Activated CD4-positive, alpha-beta T cell treated with anti-CD3 and anti-CD28 coated beads, Interleukin-2, amount 50 U/mL, for 16 hours (primary cell): ENCODE measurements at regions not wholly inside any gene's neighbourhood (a gene's known extent, or its start where the extent isn't known, plus 50 kb on each side); places are given as distances from the start of the nearest gene placed in this dataset.

Source experiments
- DNase-seq: peaks from one replicate; pipeline ENCODE4 v3.0.0-alpha.2; 2020

DNA sequence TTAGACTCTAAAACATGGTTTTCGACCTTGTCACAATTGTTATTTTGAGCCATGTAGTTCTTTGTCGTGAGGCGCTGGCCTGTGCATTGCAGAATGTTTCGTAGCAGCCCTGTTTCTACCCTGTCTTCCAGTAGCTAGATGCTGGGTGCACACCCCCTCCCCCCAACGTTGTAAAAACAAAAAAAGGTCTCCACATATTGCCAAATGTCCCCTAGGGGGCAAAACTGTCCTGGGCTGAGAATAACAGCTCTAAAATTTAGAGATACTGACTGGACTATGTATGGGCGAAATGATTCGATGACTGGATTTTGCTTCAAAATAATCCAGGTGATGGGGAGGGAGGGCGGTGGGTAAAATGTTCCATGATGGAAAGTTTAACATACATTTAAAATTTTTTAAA lies 126.1 kb upstream of the FUT8 start:
- DNase-seq, result peak; percentile 72

GRCh38 chr14:65287264-65288131 lies 125.0 kb upstream of the FUT8 start:
- DNase-seq, result peak; percentile 86

- DNase-seq, result peak; percentile 87
Measured at GRCh38 chr14:65290830-65291229, 121.7 kb upstream of the FUT8 start.

- no peak for DNase-seq
Measured at GRCh38 chr14:65291531-65291930, 121.0 kb upstream of the FUT8 start.

DNA sequence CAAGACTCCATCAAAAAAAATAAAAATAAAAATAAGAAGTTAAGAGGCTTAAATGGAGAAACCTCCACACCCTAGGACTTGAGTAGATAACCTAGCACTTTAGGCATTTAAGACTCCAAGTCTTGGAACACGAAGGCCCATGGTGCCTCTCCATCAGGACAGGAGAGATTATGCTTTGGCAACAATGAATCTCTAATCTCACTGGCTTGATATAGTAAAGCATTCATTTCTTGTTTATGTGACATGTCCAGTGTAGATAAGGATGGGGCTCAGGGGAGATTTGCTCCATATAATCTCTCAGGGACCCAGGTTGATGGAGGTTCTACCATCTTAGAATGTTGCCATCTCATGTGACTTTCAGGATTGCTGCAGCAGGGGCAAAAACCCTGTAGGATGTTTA lies 117.7 kb upstream of the FUT8 start:
- no peak for DNase-seq

DNA sequence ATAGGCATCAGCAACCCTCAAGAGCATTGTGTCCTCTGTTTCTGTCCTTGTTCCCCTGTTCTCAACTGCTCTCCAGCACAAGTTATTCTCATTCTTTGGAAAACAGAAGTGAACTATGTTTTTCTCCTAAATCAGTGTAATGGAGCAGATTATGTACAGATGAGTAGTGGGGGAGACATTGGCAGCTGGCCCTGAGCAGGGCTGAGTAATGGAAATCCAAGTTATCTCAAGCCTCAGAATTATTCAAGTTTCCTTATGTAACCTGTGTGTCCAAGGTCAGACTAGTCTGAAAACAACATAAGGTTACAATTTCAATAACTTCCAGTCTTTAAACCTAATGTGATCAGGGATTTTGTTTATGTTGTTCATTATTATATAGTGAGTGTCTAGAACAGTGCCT lies 116.1 kb upstream of the FUT8 start:
- DNase-seq, result no peak

- no peak for DNase-seq
Measured at GRCh38 chr14:65296876-65297275, 115.7 kb upstream of the FUT8 start.

- no peak for DNase-seq
Measured at GRCh38 chr14:65297744-65298143, 114.8 kb upstream of the FUT8 start.

- no peak for DNase-seq
Measured at GRCh38 chr14:65299826-65300225, 112.7 kb upstream of the FUT8 start.

DNA sequence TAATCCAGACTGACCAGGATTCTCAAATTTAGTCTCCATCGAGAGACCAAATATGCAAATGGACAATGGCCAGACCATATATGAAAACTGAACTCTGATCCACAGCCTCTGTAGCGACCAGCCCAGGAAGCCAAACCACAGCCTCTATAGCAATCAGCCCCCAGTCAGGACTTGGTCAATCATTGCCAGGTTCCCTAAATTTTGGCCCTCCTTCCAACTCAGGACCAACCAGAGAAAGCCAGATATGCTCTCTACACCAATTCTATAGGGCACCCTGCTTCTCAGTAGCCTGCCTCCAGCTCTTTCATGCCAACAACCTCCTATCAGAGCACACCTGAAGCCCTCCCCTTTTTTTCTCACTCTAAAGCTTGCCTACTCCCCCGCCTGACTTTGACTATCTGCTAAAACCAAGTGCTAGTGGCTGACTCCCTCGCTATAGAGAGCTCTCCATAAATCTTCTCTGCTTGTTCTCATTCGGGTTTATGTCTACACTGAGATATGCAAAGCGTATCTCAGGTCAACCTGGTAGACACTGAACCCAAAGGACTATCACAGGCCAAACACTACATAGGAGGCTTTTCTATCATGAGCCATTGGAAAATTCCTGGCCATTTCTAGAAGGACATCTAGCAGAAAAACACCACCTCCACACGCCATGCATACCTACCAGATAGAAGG lies 110.5 kb upstream of the FUT8 start:
- peak; percentile 82 for DNase-seq

DNA sequence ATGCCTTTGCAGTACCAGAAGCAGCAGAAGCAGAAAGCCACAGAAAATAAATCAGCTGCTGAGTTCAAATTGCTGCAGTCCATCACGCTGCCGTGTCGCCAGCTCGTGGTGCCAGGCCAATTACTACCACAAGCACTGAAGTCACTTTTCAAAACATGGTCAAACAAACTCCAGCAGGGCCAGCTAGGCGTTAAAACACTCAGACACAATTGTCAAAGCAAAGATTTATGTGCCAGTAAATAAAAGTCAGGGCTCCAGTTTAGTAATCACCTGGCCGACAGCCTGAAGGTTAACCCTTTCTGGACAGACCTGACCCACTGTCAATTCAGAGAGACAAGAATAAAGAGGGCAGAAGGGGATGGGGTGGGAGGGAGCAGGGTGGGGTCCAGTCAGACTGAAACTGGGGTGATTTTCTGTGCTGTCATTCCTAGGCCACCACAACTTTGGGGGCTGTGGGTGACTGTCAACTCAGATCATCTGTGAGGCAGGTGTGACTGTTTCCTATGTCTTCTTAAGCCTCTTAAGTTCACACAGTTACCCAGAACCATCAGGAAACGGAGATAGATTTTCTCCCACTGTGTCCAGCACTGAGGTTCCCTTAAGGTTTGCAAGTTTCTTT lies 109.8 kb upstream of the FUT8 start:
- peak; percentile 93 for DNase-seq

DNA sequence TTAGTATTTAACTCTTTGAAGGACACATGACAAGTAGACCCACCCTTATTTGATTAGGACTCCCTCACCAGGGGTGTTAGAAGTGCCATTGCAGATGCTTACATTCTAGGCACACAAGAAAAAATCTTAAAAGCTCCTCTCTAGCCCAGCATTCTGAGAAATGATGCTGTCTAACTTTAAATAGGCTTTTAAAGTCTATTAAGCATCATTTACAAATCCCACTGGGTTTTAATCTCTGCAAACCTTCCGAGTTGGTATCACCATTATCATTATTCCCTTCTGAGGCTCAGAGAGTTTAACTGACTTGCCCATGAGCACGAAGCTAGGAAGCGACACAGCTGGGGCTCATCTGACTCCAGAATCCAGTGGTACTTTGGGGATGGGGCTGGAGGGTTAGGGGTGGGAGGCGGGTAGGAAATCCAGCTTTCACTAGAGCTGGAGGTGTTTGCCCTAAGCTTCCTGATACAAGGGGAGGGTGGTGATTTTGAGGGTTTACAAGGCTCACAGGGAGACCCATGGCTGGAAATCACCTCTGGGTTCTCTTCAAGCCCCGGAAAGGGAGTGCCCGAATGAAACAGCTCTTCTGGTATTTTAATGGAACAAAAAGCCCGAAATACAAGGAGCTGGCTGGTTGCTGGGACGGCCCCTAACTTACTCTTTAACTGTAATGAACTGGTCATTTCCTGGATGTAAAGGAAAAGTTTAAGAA lies 109.2 kb upstream of the FUT8 start:
- DNase-seq, result peak; percentile 73

DNA sequence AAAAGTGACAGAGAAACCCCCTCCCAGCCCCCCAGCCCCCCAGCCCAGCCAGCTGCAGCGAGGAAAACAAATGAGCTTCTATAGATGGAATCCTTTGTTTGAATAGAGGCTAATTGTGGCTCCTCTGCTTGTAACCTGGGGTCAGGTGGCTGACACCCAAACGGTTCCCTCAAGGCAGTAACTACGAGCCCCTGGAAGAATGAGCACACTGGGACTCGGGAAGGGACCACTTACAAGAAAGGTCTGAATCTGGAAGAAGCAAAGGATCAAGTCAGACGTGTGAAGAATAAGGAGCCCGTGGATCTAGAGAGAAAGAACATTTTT lies 108.7 kb upstream of the FUT8 start:
- no peak for DNase-seq

GRCh38 chr14:65304239-65304638 lies 108.3 kb upstream of the FUT8 start:
- DNase-seq, result no peak

DNA sequence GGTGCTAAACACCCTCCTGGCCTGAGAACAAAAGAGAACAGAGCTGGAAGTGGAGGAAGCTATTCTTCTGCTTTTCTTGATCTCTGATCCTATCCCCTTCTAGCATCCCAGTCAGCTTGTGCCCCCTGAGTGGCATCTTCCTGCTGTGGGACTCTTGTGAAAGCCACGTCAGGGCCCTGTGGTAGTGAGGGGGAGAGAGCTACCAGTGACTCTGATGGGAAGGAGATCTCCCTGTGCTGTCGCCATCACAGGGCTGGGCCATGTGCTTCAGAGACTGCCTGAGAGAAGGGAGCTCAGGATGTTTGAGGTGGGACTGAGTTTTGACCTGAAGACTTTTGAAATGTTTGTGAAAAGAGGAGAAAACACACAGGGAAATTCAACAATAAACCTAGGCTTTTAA lies 107.6 kb upstream of the FUT8 start:
- DNase-seq, result no peak

DNA sequence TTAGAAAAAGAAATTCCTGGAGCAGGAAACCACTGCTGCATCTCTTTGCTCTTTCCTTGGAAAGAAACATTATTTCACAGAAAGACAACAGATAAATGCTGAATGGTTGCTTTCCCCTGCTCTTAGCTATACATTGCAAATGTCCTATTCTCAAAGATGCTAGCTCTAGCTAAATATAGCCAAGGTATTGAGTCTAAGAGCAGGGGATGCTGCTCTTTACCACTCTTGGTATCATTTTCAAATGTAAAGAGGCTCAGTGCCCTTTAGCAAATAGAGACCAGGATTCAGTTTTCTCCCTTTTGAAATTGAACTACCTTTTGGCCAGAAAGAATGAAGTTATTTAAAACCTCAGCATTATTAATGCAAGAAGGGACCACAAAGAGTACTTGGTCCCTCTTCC lies 104.0 kb upstream of the FUT8 start:
- no peak for DNase-seq

GRCh38 chr14:65310568-65310967 lies 102.0 kb upstream of the FUT8 start:
- no peak for DNase-seq

GRCh38 chr14:65312859-65313258 lies 99.7 kb upstream of the FUT8 start:
- no peak for DNase-seq

DNA sequence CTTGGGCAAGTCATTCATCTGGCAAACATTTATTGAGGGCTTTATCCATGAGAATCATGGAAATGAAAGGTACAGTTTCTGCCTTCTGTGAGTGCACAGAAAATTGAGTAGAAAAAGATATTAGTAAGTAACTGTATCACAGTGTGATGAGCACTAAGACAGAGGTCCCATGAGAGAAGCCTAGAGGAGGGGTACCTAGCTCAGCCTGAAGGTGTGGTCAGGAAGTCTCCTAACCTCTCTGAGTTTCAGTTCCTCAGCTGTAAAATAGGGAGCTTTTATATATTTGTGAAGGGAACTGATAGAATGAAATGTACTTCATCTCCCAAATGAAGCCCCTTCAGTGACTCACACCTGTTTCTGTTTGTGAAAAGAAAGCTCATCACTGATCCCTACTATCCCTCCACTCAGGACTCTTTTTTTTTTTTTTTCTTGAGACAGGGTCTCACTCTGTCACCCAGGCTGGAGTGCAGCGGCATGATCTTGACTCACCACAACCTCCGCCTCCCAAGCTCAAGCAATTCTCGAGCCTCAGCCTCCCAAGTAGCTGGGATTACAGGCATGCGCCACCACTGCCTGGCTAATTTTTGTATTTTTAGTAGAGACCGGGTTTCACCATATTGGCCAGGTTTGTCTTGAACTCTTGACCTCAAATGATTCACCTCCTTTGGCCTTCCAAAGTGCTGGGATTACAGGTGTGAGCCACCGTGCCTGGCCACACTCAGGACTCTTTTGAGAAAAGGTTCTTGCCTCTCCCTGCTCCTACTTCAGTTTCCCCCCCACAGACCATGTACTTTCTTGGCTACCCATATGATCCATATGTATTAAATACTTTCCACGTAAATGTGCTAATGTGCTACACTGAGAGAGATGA lies 93.7 kb upstream of the FUT8 start:
- DNase-seq, result no peak

DNA sequence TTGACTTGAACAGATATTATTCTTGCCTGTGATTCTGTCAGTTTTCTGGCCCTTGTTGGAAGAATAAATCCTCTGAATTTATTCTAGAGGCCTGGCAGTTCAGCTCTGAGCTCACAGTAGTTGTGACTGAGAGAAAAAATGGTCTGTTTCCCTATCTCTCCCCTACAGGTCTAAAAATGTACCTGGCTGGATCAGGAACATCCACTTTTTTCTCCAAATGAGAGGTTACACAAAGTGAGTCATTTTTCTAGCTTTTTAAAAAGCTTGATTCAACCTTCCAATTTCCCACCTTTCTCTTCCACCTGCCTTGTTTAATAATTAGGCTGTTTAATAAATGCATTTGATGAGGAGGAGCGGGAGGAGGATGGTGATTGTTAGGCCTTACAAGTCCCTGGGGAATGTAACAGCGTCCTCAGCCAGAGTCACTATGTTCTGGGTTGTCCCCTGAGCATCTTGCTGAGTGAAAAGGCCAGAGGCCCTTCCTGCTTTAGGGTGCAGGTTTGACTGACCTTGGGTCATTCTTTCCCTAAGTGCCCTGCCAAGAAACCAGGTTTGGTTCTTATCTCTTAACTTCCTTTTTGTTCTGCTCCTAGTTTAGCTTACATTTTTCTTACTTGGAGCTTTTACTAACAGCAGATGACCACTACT lies 91.7 kb upstream of the FUT8 start:
- DNase-seq, result no peak

DNA sequence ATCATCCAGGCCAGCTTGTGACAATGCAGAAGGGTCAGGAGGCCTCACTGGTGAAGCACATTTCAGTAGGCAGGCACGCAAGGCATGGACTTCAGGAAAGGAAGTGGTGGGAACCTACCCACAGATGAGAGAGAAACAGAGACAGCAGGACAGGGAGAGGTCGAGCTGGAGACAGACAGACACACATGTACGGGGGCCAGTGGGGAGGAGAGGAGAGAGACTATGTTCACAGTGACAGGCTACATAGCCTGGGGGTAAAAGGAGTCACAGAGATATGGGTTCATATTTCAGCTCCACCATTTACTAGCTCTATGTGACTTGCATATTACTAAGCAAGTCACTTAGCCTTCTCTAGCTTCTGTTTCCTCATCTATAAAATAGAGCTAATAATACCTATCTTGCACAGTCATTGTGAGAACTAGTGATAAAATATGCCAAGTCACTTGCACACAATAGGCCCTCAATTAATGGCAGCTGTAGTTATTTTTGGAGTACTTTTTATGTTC lies 91.1 kb upstream of the FUT8 start:
- DNase-seq, result peak; percentile 65

DNA sequence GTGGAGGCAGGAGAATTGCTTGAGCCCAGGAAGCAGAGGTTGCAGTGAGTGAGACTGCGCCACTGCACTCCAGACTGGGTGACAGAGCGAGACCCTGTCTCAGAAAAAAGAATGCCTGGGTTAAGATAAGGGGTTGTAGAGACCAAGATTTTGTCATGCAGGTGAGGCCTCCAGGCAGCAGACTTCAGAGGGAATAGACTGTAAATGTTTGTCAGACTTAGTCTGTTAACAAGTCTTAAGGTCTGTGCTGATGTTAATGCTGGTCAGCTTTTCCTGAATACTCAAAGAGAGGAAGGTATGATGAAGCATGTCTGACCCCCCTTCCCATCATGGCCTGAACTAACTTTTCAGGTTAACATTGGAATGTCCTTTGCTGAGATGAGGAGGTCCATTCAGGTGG lies 83.0 kb upstream of the FUT8 start:
- DNase-seq, result no peak
